ENCODE measurements at regions not wholly inside any gene's neighbourhood (a gene's known extent, or its start where the extent isn't known, plus 50 kb on each side); places are given as distances from the start of the nearest gene placed in this dataset.
A peak's percentile ranks its signal among the peaks of the same experiment; 100 is the strongest.

DNA sequence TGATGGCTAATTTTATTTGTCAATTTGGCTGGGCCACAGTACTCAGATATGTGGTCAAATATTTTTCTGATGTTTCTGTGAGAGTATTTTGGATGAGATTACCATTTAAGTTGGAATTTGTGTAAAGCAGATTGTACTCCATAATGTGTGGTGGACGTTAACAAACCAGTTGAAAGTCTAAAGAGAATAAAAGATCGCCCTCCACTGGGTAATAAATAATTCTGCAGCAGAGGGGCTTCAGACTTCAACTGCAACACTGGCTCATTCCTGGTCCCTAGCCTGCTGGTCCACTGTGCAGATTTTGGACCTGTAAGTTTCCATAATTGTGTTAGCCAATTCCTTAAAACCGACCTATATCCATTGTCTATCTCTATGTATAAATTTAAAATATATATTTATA, 540.3 kb downstream of the PCDH18 start:
- H3K36me3 ChIP-seq = no peaks in the 10 kb centered on the region
- H3K4me1 ChIP-seq = no peaks in the 10 kb centered on the region
- no peaks in the 10 kb centered on the region for H3K27me3 ChIP-seq
- DNase-seq = no peak
- H3K4me3 ChIP-seq (ENCODE audit: low read depth, low read length) = no peak overlapping the region
- TF ChIP-seq CTCF (IDR thresholded peaks at IDR 0.05; ENCODE audit: low read depth, low read length) = peak; percentile 31
- H3K9me3 ChIP-seq = no peaks in the 10 kb centered on the region

GRCh38 chr4:136985683-136986082, 546.6 kb downstream of the PCDH18 start:
- no peaks in the 10 kb centered on the region for H3K9me3 ChIP-seq
- no peak for TF ChIP-seq CTCF (IDR thresholded peaks at IDR 0.05; ENCODE audit: low read depth, low read length)
- no peaks in the 10 kb centered on the region for H3K27me3 ChIP-seq
- no peaks in the 10 kb centered on the region for H3K36me3 ChIP-seq
- DNase-seq = no peak
- H3K4me3 ChIP-seq (ENCODE audit: low read depth, low read length) = no peak overlapping the region
- no peaks in the 10 kb centered on the region for H3K4me1 ChIP-seq

DNA sequence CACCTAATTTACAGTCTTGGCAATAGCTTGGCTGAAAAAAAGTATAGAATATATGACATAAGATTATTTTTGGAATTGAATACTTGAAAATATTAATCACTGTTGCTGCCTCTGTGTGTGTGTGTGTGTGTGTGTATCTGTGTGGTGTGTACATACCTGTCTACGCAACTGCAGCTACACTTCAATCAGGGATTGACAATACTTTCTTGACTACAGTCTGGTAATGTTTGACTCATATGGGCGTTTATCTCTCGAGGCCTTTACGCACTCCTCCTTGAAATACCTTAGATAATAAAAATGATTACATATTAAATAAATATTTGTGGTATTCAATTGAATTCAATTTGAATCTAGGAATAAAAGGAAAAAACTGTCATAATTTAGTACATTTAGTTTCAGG, 565.2 kb downstream of the PCDH18 start:
- DNase-seq = no peak
- Histone ChIP-seq H3K4me3 (ENCODE audit: low read depth, low read length) (no peak overlapping the region), H3K27me3 (no peaks in the 10 kb centered on the region), H3K4me1 (no peaks in the 10 kb centered on the region), H3K36me3 (no peaks in the 10 kb centered on the region), H3K9me3 (no peaks in the 10 kb centered on the region)
- TF ChIP-seq CTCF (IDR thresholded peaks at IDR 0.05; ENCODE audit: low read depth, low read length) = no peak

- H3K9me3 ChIP-seq = no peaks in the 10 kb centered on the region
- H3K36me3 ChIP-seq = no peaks in the 10 kb centered on the region
- no peak overlapping the region for H3K4me3 ChIP-seq (ENCODE audit: low read depth, low read length)
- H3K27me3 ChIP-seq = no peaks in the 10 kb centered on the region
- no peaks in the 10 kb centered on the region for H3K4me1 ChIP-seq
- TF ChIP-seq CTCF (IDR thresholded peaks at IDR 0.05; ENCODE audit: low read depth, low read length) = no peak
- no peak for DNase-seq
Observed at GRCh38 chr4:136965478-136965877, 566.8 kb downstream of the PCDH18 start.

DNA sequence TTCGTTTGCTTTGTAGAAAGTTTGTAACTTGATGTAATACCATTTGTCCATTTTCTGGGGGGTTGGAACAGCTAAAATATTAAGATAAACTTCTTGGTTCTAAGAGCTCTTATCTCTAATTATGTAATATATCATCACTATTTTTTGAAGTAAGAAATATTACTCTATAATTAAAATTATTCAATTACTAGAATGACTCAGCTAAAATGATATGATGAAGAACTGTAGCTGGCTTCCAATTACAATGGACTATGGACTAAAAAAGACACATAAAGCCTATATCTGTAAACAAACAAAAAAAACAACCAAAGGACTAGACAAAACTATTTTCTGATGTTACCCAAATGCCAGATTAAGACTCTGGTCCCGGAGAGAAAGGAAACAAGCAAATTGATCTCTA, 569.4 kb downstream of the PCDH18 start:
- H3K27me3 ChIP-seq = no peaks in the 10 kb centered on the region
- no peak overlapping the region for H3K4me3 ChIP-seq (ENCODE audit: low read depth, low read length)
- H3K9me3 ChIP-seq = no peaks in the 10 kb centered on the region
- no peak for TF ChIP-seq CTCF (IDR thresholded peaks at IDR 0.05; ENCODE audit: low read depth, low read length)
- no peak for DNase-seq
- no peaks in the 10 kb centered on the region for H3K4me1 ChIP-seq
- H3K36me3 ChIP-seq = no peaks in the 10 kb centered on the region

- H3K36me3 ChIP-seq = no peaks in the 10 kb centered on the region
- no peak for TF ChIP-seq CTCF (IDR thresholded peaks at IDR 0.05; ENCODE audit: low read depth, low read length)
Observed at GRCh38 chr4:136946307-136946907, 585.9 kb downstream of the PCDH18 start.

More at GRCh38 chr4:136946307-136946907, 585.9 kb downstream of the PCDH18 start:
- Histone ChIP-seq H3K27me3 (no peaks in the 10 kb centered on the region), H3K4me3 (ENCODE audit: low read depth, low read length) (no peak overlapping the region), H3K9me3 (no peaks in the 10 kb centered on the region), H3K4me1 (no peaks in the 10 kb centered on the region)
- DNase-seq = no peak

Data from BE2C (cell line).